22Rv1 (cell line): ENCODE measurements at regions not wholly inside any gene's neighbourhood (a gene's known extent, or its start where the extent isn't known, plus 50 kb on each side); places are given as distances from the start of the nearest gene placed in this dataset.

ENCODE experiments used
- CTCF ChIP-seq: fragments of 450-650 bp; IDR thresholded peaks from 2 replicates; pipeline ENCODE4 v1.5.1; 2017; ENCODE audit warnings: mild to moderate bottlenecking
- ZFX ChIP-seq: fragments of 450-650 bp; IDR thresholded peaks from 2 replicates; pipeline ENCODE4 v1.6.1; 2017; ENCODE audit warnings: antibody characterized with exemption, borderline replicate concordance

- TF ChIP-seq CTCF: no peak
- no peak for TF ChIP-seq ZFX
These were observed 336.8 kb upstream of the IGFBP3 start for GRCh38 chr7:46257761-46258448.
